SK-N-MC (cell line): ENCODE measurements at regions not wholly inside any gene's neighbourhood (a gene's known extent, or its start where the extent isn't known, plus 50 kb on each side); places are given as distances from the start of the nearest gene placed in this dataset.
"Not testable (repeated sequence)": the region's sequence is repeated elsewhere in the genome, so short reads cannot be mapped to it uniquely, and the experiment has no call there.

Experiments used
- EZH2 ChIP-seq: fragments of 200-600 bp; sonication (generic); IDR thresholded peaks from one replicate; pipeline ENCODE4 v1.6.1; 2017; ENCODE audit warnings: antibody characterized with exemption
- FOXP2 ChIP-seq: optimal IDR thresholded peaks from 2 replicates; pipeline ENCODE3; 2011; ENCODE audit warnings: mild to moderate bottlenecking, moderate library complexity; ENCODE audit not compliant: insufficient read depth; ENCODE audit errors: extremely low read length, control extremely low read depth
- POLR2AphosphoS5 ChIP-seq: IDR thresholded peaks from 2 replicates; pipeline ENCODE4 v1.6.1; 2012; ENCODE audit warnings: mild to moderate bottlenecking, low read depth, low read length, borderline replicate concordance

DNA sequence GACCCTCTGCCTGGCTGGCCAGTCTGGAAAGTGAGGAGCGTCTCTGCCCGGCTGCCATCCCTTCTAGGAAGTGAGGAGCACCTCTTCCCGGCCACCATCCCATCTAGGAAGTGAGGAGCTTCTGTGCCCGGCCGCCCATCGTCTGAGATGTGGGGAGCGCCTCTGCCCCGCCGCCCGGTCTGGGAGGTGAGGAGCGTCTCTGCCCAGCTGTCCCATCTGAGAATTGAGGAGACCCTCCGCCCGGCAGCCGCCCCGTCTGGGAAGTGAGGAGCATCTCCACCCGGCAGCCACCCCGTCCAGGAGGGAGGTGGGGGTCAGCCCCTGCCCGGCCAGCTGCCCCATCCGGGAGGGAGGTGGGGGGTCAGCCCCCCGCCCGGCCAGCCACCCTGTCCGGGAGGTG lies 500.3 kb downstream of the ZNF33B start:
- not testable (repeated sequence) for TF ChIP-seq EZH2, POLR2AphosphoS5, FOXP2
